Keratinocyte (primary cell): ENCODE measurements at regions not wholly inside any gene's neighbourhood (a gene's known extent, or its start where the extent isn't known, plus 50 kb on each side); places are given as distances from the start of the nearest gene placed in this dataset.

Experiments used
- DNase-seq: peaks from one replicate; pipeline ENCODE4 v3.0.0-alpha.2; 2011; ENCODE audit warnings: low read depth, missing footprints, low spot score
- FAIRE-seq: peaks from 2 replicates; lab custom pipeline; 2011; peaks lifted over from hg19 to GRCh38; lab: Jason Lieb, UNC
- H2AFZ ChIP-seq: 2 replicates; pipeline ENCODE4 v1.6.0; 2012; ENCODE audit warnings: low read length, control low read depth, inconsistent platforms; ENCODE audit not compliant: control insufficient read depth
- H3K27ac ChIP-seq: 2 replicates; pipeline ENCODE4 v1.5.1; 2011; ENCODE audit warnings: low read length; ENCODE audit not compliant: control insufficient read depth, insufficient read depth
- H3K27me3 ChIP-seq: 3 replicates; pipeline ENCODE4 v1.6.0; 2011; ENCODE audit warnings: low read length; ENCODE audit not compliant: control insufficient read depth, insufficient read depth; ENCODE audit errors: extremely low read depth
- H3K36me3 ChIP-seq, 2 experiments: 2 replicates in 1 of 2; 3 replicates in 1 of 2; pipeline ENCODE4 v1.5.1; 2011; ENCODE audit warnings: low read length in 2 of 2, mild to moderate bottlenecking in 1 of 2; ENCODE audit not compliant: control insufficient read depth in 2 of 2, insufficient read depth in 2 of 2; ENCODE audit errors: extremely low read depth in 1 of 2
- H3K4me1 ChIP-seq: 3 replicates; pipeline ENCODE4 v1.5.1; 2011; ENCODE audit warnings: low read length; ENCODE audit not compliant: control insufficient read depth, insufficient read depth; ENCODE audit errors: extremely low read depth
- H3K4me2 ChIP-seq: 3 replicates; pipeline ENCODE4 v1.6.0; 2011; ENCODE audit warnings: low read depth, low read length; ENCODE audit not compliant: control insufficient read depth, insufficient read depth; ENCODE audit errors: extremely low read depth
- H3K4me3 ChIP-seq, 3 experiments: fragments of 200-600 bp in 1 of 3; sonication (generic) in 1 of 3; 2 replicates in 2 of 3; 3 replicates in 1 of 3; pipeline ENCODE4 v1.5.1; 2011 to 2016; ENCODE audit warnings: low read length in 3 of 3, mild to moderate bottlenecking in 3 of 3, control low read depth in 2 of 3, inconsistent platforms in 1 of 3, low read depth in 1 of 3, mixed read lengths in 1 of 3, mixed run types in 1 of 3, moderate library complexity in 1 of 3; ENCODE audit not compliant: control insufficient read depth in 2 of 3, insufficient read depth in 2 of 3; ENCODE audit errors: extremely low read depth in 1 of 3
- H3K79me2 ChIP-seq: 2 replicates; pipeline ENCODE4 v1.6.0; 2012; ENCODE audit warnings: low read length; ENCODE audit not compliant: control insufficient read depth, insufficient read depth
- H3K9ac ChIP-seq: 3 replicates; pipeline ENCODE4 v1.6.0; 2011; ENCODE audit warnings: low read length; ENCODE audit not compliant: control insufficient read depth, insufficient read depth; ENCODE audit errors: extremely low read depth
- H3K9me1 ChIP-seq: 3 replicates; pipeline ENCODE4 v1.6.0; 2011; ENCODE audit warnings: low read length; ENCODE audit not compliant: control insufficient read depth, insufficient read depth; ENCODE audit errors: extremely low read depth
- H3K9me3 ChIP-seq: 2 replicates; pipeline ENCODE4 v1.5.1; 2012; ENCODE audit warnings: low read depth, low read length; ENCODE audit not compliant: control insufficient read depth
- H4K20me1 ChIP-seq: 3 replicates; pipeline ENCODE4 v1.6.0; 2011; ENCODE audit warnings: low read length; ENCODE audit not compliant: control insufficient read depth, insufficient read depth; ENCODE audit errors: extremely low read depth
- CTCF ChIP-seq, 3 experiments: IDR thresholded peaks in 1 of 3; conservative IDR thresholded peaks in 1 of 3; optimal IDR thresholded peaks in 1 of 3; 2 replicates in 2 of 3; 3 replicates in 1 of 3; pipeline versions ENCODE3 to v1.5.1; 2011; ENCODE audit warnings: low read length in 3 of 3, mild to moderate bottlenecking in 3 of 3, moderate library complexity in 2 of 3, control low read depth in 1 of 3, inconsistent platforms in 1 of 3; ENCODE audit not compliant: insufficient read depth in 2 of 3; ENCODE audit errors: extremely low read depth in 1 of 3
- EZH2 ChIP-seq: IDR thresholded peaks from one replicate; pipeline ENCODE4 v1.6.1; 2012; ENCODE audit warnings: inconsistent platforms, mild to moderate bottlenecking, low read length, moderate library complexity
- dilution Hi-C: fragments of 300-500 bp; cut with MboI; formaldehyde crosslinking; loops from one replicate; pipeline ENCODE4 v1.7.0; 2020; ENCODE audit warnings: low sequenced_read_pairs; ENCODE audit not compliant: extremely low pct_ligation_motif_present

DNA sequence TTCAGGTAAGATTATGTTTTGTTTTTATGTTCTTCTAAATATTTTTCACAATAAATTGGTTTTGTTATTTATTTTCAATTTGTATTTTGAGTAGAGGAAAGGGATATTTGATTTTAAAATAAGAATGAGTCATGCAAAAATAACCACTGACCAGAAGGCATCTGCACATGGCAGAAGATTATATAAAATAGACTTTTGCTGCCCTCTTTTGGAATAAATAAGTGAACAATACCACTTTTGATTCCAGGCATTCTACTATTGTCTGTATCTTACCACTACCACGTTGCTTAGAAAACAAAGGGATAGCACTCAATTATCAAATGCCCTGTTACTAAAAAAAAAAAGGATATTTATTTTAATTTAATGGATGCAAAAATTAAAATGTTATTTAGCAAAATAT lies 227.3 kb upstream of the ITGA1 start:
- H3K4me1 ChIP-seq = no peaks in the 10 kb centered on the region
- no peaks in the 10 kb centered on the region for H3K79me2 ChIP-seq
- no peak overlapping the region for H2AFZ ChIP-seq
- TF ChIP-seq CTCF (optimal IDR thresholded peaks at IDR 0.05 in 1 of 3, IDR thresholded peaks at IDR 0.05 in 1 of 3, conservative IDR thresholded peaks at IDR 0.05 in 1 of 3; ENCODE audit: extremely low read depth in 1 of 3, insufficient read depth in 2 of 3, low read length in 3 of 3) = no peak
- no peak for TF ChIP-seq EZH2
- H3K36me3 ChIP-seq = no peaks in the 10 kb centered on the region
- H3K4me3 ChIP-seq = no peak overlapping the region
- no peaks in the 10 kb centered on the region for H3K9me3 ChIP-seq
- no peak overlapping the region for H3K4me2 ChIP-seq
- H3K9ac ChIP-seq = no peak overlapping the region
- FAIRE-seq = no peak
- no peak overlapping the region for H3K27ac ChIP-seq
- DNase-seq = no peak
- dilution Hi-C loops = no loop called here
- no peaks in the 10 kb centered on the region for H3K27me3 ChIP-seq
- no peaks in the 10 kb centered on the region for H3K9me1 ChIP-seq
- no peaks in the 10 kb centered on the region for H4K20me1 ChIP-seq

DNA sequence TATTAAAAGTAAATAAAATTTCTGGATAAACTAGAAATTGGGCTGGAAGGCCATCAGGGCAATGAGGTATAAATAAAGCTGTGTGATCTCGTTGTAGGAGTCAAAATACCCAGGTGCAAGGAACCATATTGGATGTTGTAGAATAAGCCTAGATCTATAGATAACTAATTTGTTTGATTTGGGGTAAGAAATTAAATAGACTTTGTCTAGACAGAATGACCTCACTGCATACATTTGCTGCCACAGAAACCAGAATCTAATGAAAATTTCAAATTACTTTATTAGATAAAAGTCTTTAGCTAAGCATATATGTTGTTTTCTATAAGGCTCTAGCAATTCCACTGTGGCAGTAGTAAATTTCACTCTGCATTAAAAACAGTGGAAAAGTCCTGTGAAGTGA lies 225.2 kb upstream of the ITGA1 start:
- no peaks in the 10 kb centered on the region for H3K36me3 ChIP-seq
- H3K4me2 ChIP-seq = no peak overlapping the region
- no peaks in the 10 kb centered on the region for H3K79me2 ChIP-seq
- TF ChIP-seq EZH2 (no peak), CTCF (optimal IDR thresholded peaks at IDR 0.05 in 1 of 3, IDR thresholded peaks at IDR 0.05 in 1 of 3, conservative IDR thresholded peaks at IDR 0.05 in 1 of 3; ENCODE audit: extremely low read depth in 1 of 3, insufficient read depth in 2 of 3, low read length in 3 of 3) (no peak)
- H3K4me3 ChIP-seq = no peak overlapping the region
- dilution Hi-C loops = no loop called here
- no peak overlapping the region for H3K9ac ChIP-seq
- FAIRE-seq = no peak
- no peaks in the 10 kb centered on the region for H3K9me3 ChIP-seq
- H3K9me1 ChIP-seq = no peaks in the 10 kb centered on the region
- H2AFZ ChIP-seq = no peak overlapping the region
- H3K4me1 ChIP-seq = no peaks in the 10 kb centered on the region
- H4K20me1 ChIP-seq = no peaks in the 10 kb centered on the region
- H3K27ac ChIP-seq = no peak overlapping the region
- DNase-seq = no peak
- no peaks in the 10 kb centered on the region for H3K27me3 ChIP-seq
